GM12878 (cell line): ENCODE measurements at regions not wholly inside any gene's neighbourhood (a gene's known extent, or its start where the extent isn't known, plus 50 kb on each side); places are given as distances from the start of the nearest gene placed in this dataset.
"Not testable (repeated sequence)": the region's sequence is repeated elsewhere in the genome, so short reads cannot be mapped to it uniquely, and the experiment has no call there.

Source experiments
- ATAC-seq: fragments of 200-7000 bp; cut with Tn5 transposase; 3 replicates; pipeline ENCODE4 v1.9.1; 2020; ENCODE audit warnings: mild to moderate bottlenecking, moderate library complexity
- BruUV-seq: library from RNA; stranded (reverse); fragments of 400-500 nt; replicated peaks from 2 replicates; lab custom pipeline; 2021; lab: Mats Ljungman, UMichigan
- CTCF ChIA-PET: fragments of 300-600 bp; sonication (Branson Sonifier 250); formaldehyde crosslinking; extraction: SDS; loops from one replicate; lab custom pipeline; 2021; ENCODE audit warnings: inconsistent platforms; lab: Yijun Ruan, JAX
- POLR2A ChIA-PET: fragments of 350-600 bp; formaldehyde crosslinking; extraction: SDS; loops from one replicate; lab custom pipeline; 2021; ENCODE audit warnings: inconsistent platforms; lab: Charles Lee
- RAD21 ChIA-PET: fragments of 300-600 bp; sonication (Branson Sonifier 250); formaldehyde crosslinking; loops from one replicate; lab custom pipeline; 2023; ENCODE audit warnings: antibody characterized with exemption; ENCODE audit not compliant: unreplicated experiment; lab: Charles Lee
- SMC1A ChIA-PET: fragments of 300-600 bp; sonication (Branson Sonifier 250); formaldehyde crosslinking; loops from one replicate; lab custom pipeline; 2023; ENCODE audit not compliant: unreplicated experiment, uncharacterized antibody; lab: Charles Lee
- DNase-seq: peaks from one replicate; pipeline ENCODE4 v3.0.0-alpha.2; 2011; ENCODE audit warnings: low read depth, low spot score
- FAIRE-seq: peaks from 3 replicates; lab custom pipeline; 2011; peaks lifted over from hg19 to GRCh38; lab: Jason Lieb, UNC
- H2AFZ ChIP-seq: 2 replicates; pipeline ENCODE4 v1.6.0; 2011; ENCODE audit warnings: low read depth, low read length, control low read depth; ENCODE audit not compliant: control insufficient read depth
- H3K27ac ChIP-seq: 2 replicates; pipeline ENCODE4 v1.5.1; 2011; ENCODE audit warnings: control low read depth; ENCODE audit not compliant: control insufficient read depth, insufficient read depth
- H3K27me3 ChIP-seq, 2 experiments: replicated peaks in 1 of 2; 2 replicates each; pipeline versions ENCODE4 v1.6.0 to v1.6.1; 2011; ENCODE audit warnings: low read length in 1 of 2; ENCODE audit not compliant: control insufficient read depth in 2 of 2, insufficient read depth in 2 of 2
- H3K36me3 ChIP-seq, 2 experiments: 2 replicates each; pipeline ENCODE4 v1.5.1; 2011; ENCODE audit warnings: low read length in 1 of 2; ENCODE audit not compliant: control insufficient read depth in 2 of 2, insufficient read depth in 2 of 2
- H3K4me1 ChIP-seq: 2 replicates; pipeline ENCODE4 v1.6.1; 2011; ENCODE audit warnings: mild to moderate bottlenecking, low read length, moderate library complexity, mixed read lengths; ENCODE audit not compliant: control insufficient read depth, insufficient read depth
- H3K4me2 ChIP-seq: 2 replicates; pipeline ENCODE4 v1.6.0; 2011; ENCODE audit warnings: control low read depth; ENCODE audit not compliant: control insufficient read depth, insufficient read depth
- H3K4me3 ChIP-seq: fragments of 200-600 bp; sonication (generic); 2 replicates; pipeline ENCODE4 v1.5.1; 2016
- H3K79me2 ChIP-seq: 2 replicates; pipeline ENCODE4 v1.6.0; 2011; ENCODE audit warnings: low read length; ENCODE audit not compliant: control insufficient read depth, insufficient read depth
- H3K9ac ChIP-seq: 2 replicates; pipeline ENCODE4 v1.8.0; 2011; ENCODE audit warnings: low read length, control low read depth, mixed read lengths; ENCODE audit not compliant: control insufficient read depth, insufficient read depth
- H3K9me3 ChIP-seq: replicated peaks from 3 replicates; pipeline ENCODE4 v1.5.1; 2011; ENCODE audit warnings: mild to moderate bottlenecking, low read length; ENCODE audit not compliant: control insufficient read depth, insufficient read depth
- H4K20me1 ChIP-seq: 2 replicates; pipeline ENCODE4 v1.6.0; 2011; ENCODE audit not compliant: control insufficient read depth, insufficient read depth
- CBFB ChIP-seq: IDR thresholded peaks from 2 replicates; pipeline ENCODE4 v1.6.1; 2016; ENCODE audit warnings: antibody characterized with exemption, low read depth
- WGBS: methylation state at CpG from one replicate; pipeline ENCODE4 v1.1.6; 2016; ENCODE audit warnings: low lambda C conversion rate; ENCODE audit not compliant: insufficient replicate concordance, insufficient coverage; ENCODE audit errors: missing lambda C conversion rate; 5-methylcytosine and 5-hydroxymethylcytosine counted together
- in situ Hi-C: fragments of 300-500 bp; cut with MboI; formaldehyde crosslinking; loops from 9 replicates; pipeline ENCODE4 v1.14.3; 2018; ENCODE audit warnings: mixed read lengths
- intact Hi-C: fragments of 100-400 bp; cut with micrococcal nuclease; formaldehyde crosslinking; loops from one replicate; pipeline ENCODE4 v1.14.2; 2022; ENCODE audit not compliant: unreplicated experiment

- RAD21 ChIA-PET = no interaction called here
- Histone ChIP-seq H3K9me3 (no peaks in the 10 kb centered on the region), H3K27ac (no peak overlapping the region), H3K9ac (no peak overlapping the region), H3K79me2 (no peaks in the 10 kb centered on the region), H3K36me3 (no peaks in the 10 kb centered on the region), H3K4me1 (no peaks in the 10 kb centered on the region), H3K4me3 (no peak overlapping the region), H3K4me2 (no peak overlapping the region), H4K20me1 (no peaks in the 10 kb centered on the region), H3K27me3 (peaks cover 0 to 5% of the 10 kb centered on the region in 2 experiments; a peak in 1 of 4 replicates), H2AFZ (no peak overlapping the region)
- no TSS peak for BruUV-seq
- CTCF ChIA-PET = no interaction called here
- intact Hi-C loops (no loop called here), in situ Hi-C loops (no loop called here)
- no peak for ATAC-seq
- SMC1A ChIA-PET = no interaction called here
- TF ChIP-seq CBFB = no peak
- WGBS = 30% methylated on average over 9 of the region's 9 CpGs
- DNase-seq = no peak
- FAIRE-seq = no peak
- POLR2A ChIA-PET = no interaction called here
These were observed 278.6 kb upstream of the HS6ST1 start for GRCh38 chr2:128597121-128597762.

GRCh38 chr2:128598260-128598659 is 279.6 kb upstream of the HS6ST1 start:
- ATAC-seq, FAIRE-seq, intact Hi-C loops, SMC1A ChIA-PET, H3K9ac ChIP-seq, in situ Hi-C loops, POLR2A ChIA-PET, H4K20me1 ChIP-seq, H3K36me3 ChIP-seq, H3K4me1 ChIP-seq, H3K4me2 ChIP-seq, H2AFZ ChIP-seq, H3K9me3 ChIP-seq, BruUV-seq, H3K27ac ChIP-seq, CTCF ChIA-PET, RAD21 ChIA-PET, H3K27me3 ChIP-seq, H3K79me2 ChIP-seq, H3K4me3 ChIP-seq, DNase-seq: not testable (repeated sequence)
- 0% methylated on average over 1 of the region's 1 CpG for WGBS
